Esophagus squamous epithelium (tissue), 5 donors: ENCODE measurements at regions not wholly inside any gene's neighbourhood (a gene's known extent, or its start where the extent isn't known, plus 50 kb on each side); places are given as distances from the start of the nearest gene placed in this dataset.
A peak's percentile ranks its signal among the peaks of the same experiment; 100 is the strongest.

ENCODE experiments used
- DNase-seq: peaks from one replicate; lab custom pipeline; 2025; lab: John Stamatoyannopoulos, UW
- H3K27ac ChIP-seq, 4 donors: fragments of 200-600 bp; sonication (generic); one replicate each; pipeline ENCODE4 v1.5.1; 2016 to 2019; ENCODE audit warnings: mild to moderate bottlenecking in 1 of 4
- H3K27me3 ChIP-seq, 4 donors: fragments of 200-600 bp; sonication (generic); 1 replicate in 3 of 4; 2 replicates in 1 of 4; pipeline versions ENCODE4 v1.5.1 to v1.6.0; 2017 to 2021; ENCODE audit warnings: antibody characterized with exemption in 1 of 4
- H3K36me3 ChIP-seq, 3 donors: fragments of 200-600 bp; sonication (generic); one replicate each; pipeline ENCODE4 v1.5.1; 2016 to 2019
- H3K4me1 ChIP-seq, 3 donors: fragments of 200-600 bp; sonication (generic); one replicate each; pipeline ENCODE4 v1.5.1; 2017 to 2019
- H3K4me3 ChIP-seq, 4 donors: fragments of 200-600 bp; sonication (generic); 1 replicate in 3 of 4; 2 replicates in 1 of 4; pipeline ENCODE4 v1.5.1; 2016 to 2019; ENCODE audit warnings: mild to moderate bottlenecking in 2 of 4, moderate library complexity in 1 of 4
- H3K9me3 ChIP-seq, 3 donors: fragments of 200-600 bp; sonication (generic); one replicate each; pipeline ENCODE4 v1.5.1; 2016 to 2019
- CTCF ChIP-seq, 6 experiments: fragments of 450-650 bp in 4 of 6; fragments of 200-600 bp in 2 of 6; sonication (generic) in 2 of 6; IDR thresholded peaks; one replicate each; pipeline ENCODE4 v1.5.1; 2016 to 2019; ENCODE audit warnings: antibody characterized with exemption in 6 of 6, mild to moderate bottlenecking in 4 of 6, moderate library complexity in 4 of 6
- POLR2A ChIP-seq, 4 donors: fragments of 450-650 bp; IDR thresholded peaks; one replicate each; pipeline ENCODE4 v1.6.1; 2017; ENCODE audit warnings: antibody characterized with exemption in 4 of 4, mild to moderate bottlenecking in 4 of 4, moderate library complexity in 3 of 4
- WGBS, 2 donors: methylation state at CpG; one replicate each; pipeline ENCODE4 v1.1.5; 2018; 5-methylcytosine and 5-hydroxymethylcytosine counted together
- intact Hi-C: fragments of 100-400 bp; cut with DNase I; formaldehyde crosslinking; loops from one replicate; pipeline ENCODE4 v1.15.0; 2022
- donor health status: DM: yes; HTN: yes; CAD: no.

- H3K4me3 ChIP-seq = no peak overlapping the region
- WGBS, 2 donors = 62 to 63% methylated on average over 1 of the region's 1 CpG
- TF ChIP-seq CTCF (IDR thresholded peaks at IDR 0.05) = no peak
- no peak for TF ChIP-seq POLR2A (IDR thresholded peaks at IDR 0.05)
- peaks cover 0 to 2% (median 0%) of the 10 kb centered on the region in 3 donors for H3K4me1 ChIP-seq
- H3K36me3 ChIP-seq = no peaks in the 10 kb centered on the region
- no peak overlapping the region for H3K27ac ChIP-seq
- H3K9me3 ChIP-seq = no peaks in the 10 kb centered on the region
- DNase-seq = no peak
- no peaks in the 10 kb centered on the region for H3K27me3 ChIP-seq
- intact Hi-C loops = no loop called here
These were observed 160.3 kb downstream of the PTEN start for GRCh38 chr10:88023676-88024075.

- peaks cover 0 to 4% (median 0%) of the 10 kb centered on the region in 3 donors for H3K4me1 ChIP-seq
- H3K27ac ChIP-seq = no peak overlapping the region
- no peak overlapping the region for H3K4me3 ChIP-seq
- H3K36me3 ChIP-seq = no peaks in the 10 kb centered on the region
- TF ChIP-seq POLR2A (IDR thresholded peaks at IDR 0.05) (no peak), CTCF (IDR thresholded peaks at IDR 0.05) (no peak)
- DNase-seq = no peak
- intact Hi-C loops = no loop called here
- no peaks in the 10 kb centered on the region for H3K27me3 ChIP-seq
- 77 to 89% methylated on average over 3 of the region's 3 CpGs for WGBS, 2 donors
- H3K9me3 ChIP-seq = no peaks in the 10 kb centered on the region
These were observed 162.6 kb downstream of the PTEN start for GRCh38 chr10:88026031-88026430.

GRCh38 chr10:88027570-88027969 is 164.1 kb downstream of the PTEN start:
- TF ChIP-seq CTCF (IDR thresholded peaks at IDR 0.05) (no peak), POLR2A (IDR thresholded peaks at IDR 0.05) (no peak)
- intact Hi-C loops = no loop called here
- Histone ChIP-seq H3K27me3 (no peaks in the 10 kb centered on the region), H3K9me3 (no peaks in the 10 kb centered on the region), H3K36me3 (no peaks in the 10 kb centered on the region), H3K27ac (no peak overlapping the region), H3K4me3 (no peak overlapping the region), H3K4me1 (peaks cover 0 to 4% (median 0%) of the 10 kb centered on the region in 3 donors)
- 65 to 87% methylated on average over 4 of the region's 4 CpGs for WGBS, 2 donors
- DNase-seq = no peak

GRCh38 chr10:88028072-88028471 is 164.6 kb downstream of the PTEN start:
- H3K27ac ChIP-seq = peak overlapping the region in 1 of 4 donors; percentile 30
- no peaks in the 10 kb centered on the region for H3K27me3 ChIP-seq
- peaks cover 0 to 4% (median 0%) of the 10 kb centered on the region in 3 donors for H3K4me1 ChIP-seq
- H3K36me3 ChIP-seq = no peaks in the 10 kb centered on the region
- intact Hi-C loops = no loop called here
- WGBS, 2 donors = 86 to 88% methylated on average over 1 of the region's 1 CpG
- no peaks in the 10 kb centered on the region for H3K9me3 ChIP-seq
- no peak for TF ChIP-seq POLR2A (IDR thresholded peaks at IDR 0.05)
- TF ChIP-seq CTCF (IDR thresholded peaks at IDR 0.05) = no peak
- H3K4me3 ChIP-seq = no peak overlapping the region
- DNase-seq = no peak

- WGBS, 2 donors = 48 to 70% methylated on average over 1 of the region's 1 CpG
- no peak for TF ChIP-seq CTCF (IDR thresholded peaks at IDR 0.05)
- TF ChIP-seq POLR2A (IDR thresholded peaks at IDR 0.05) = no peak
- Histone ChIP-seq H3K9me3 (no peaks in the 10 kb centered on the region), H3K27me3 (no peaks in the 10 kb centered on the region), H3K4me3 (no peak overlapping the region), H3K36me3 (no peaks in the 10 kb centered on the region), H3K27ac (no peak overlapping the region), H3K4me1 (peaks cover 0 to 4% (median 0%) of the 10 kb centered on the region in 3 donors)
- DNase-seq = no peak
- intact Hi-C loops = no loop called here
These were observed 165.2 kb downstream of the PTEN start for GRCh38 chr10:88028654-88029053.
